ENCODE measurements at regions not wholly inside any gene's neighbourhood (a gene's known extent, or its start where the extent isn't known, plus 50 kb on each side); places are given as distances from the start of the nearest gene placed in this dataset.
A peak's percentile ranks its signal among the peaks of the same experiment; 100 is the strongest.

GRCh38 chr4:20445933-20446723, 194.4 kb downstream of the SLIT2 start:
- DNase-seq (ENCODE audit: low read depth, low spot score): no peak

- DNase-seq (ENCODE audit: low read depth, low spot score): no peak
Measured at GRCh38 chr4:20447103-20447502, 195.4 kb downstream of the SLIT2 start.

- no peak for DNase-seq (ENCODE audit: low read depth, low spot score)
Measured at GRCh38 chr4:20451986-20452385, 200.3 kb downstream of the SLIT2 start.

GRCh38 chr4:20454515-20454914, 202.8 kb downstream of the SLIT2 start:
- DNase-seq (ENCODE audit: low read depth, low spot score): no peak

- DNase-seq (ENCODE audit: low read depth, low spot score): no peak
Measured at GRCh38 chr4:20456407-20456806, 204.7 kb downstream of the SLIT2 start.

- no peak for DNase-seq (ENCODE audit: low read depth, low spot score)
Measured at GRCh38 chr4:20462426-20463175, 210.9 kb downstream of the SLIT2 start.

- no peak for DNase-seq (ENCODE audit: low read depth, low spot score)
Measured at GRCh38 chr4:20463176-20463430, 211.4 kb downstream of the SLIT2 start.

- DNase-seq (ENCODE audit: low read depth, low spot score): no peak
Measured at GRCh38 chr4:20464381-20464780, 212.7 kb downstream of the SLIT2 start.

- peak; percentile 10 for DNase-seq (ENCODE audit: low read depth, low spot score)
Measured at GRCh38 chr4:20474119-20474518, 222.4 kb downstream of the SLIT2 start.

- no peak for DNase-seq (ENCODE audit: low read depth, low spot score)
Measured at GRCh38 chr4:20478412-20478811, 221.8 kb upstream of the PACRGL start.

GRCh38 chr4:20480165-20480947, 219.9 kb upstream of the PACRGL start:
- DNase-seq (ENCODE audit: low read depth, low spot score): no peak

- DNase-seq (ENCODE audit: low read depth, low spot score): no peak
Measured at GRCh38 chr4:20483416-20483815, 216.8 kb upstream of the PACRGL start.

GRCh38 chr4:20486433-20486832, 213.8 kb upstream of the PACRGL start:
- DNase-seq (ENCODE audit: low read depth, low spot score): no peak

- no peak for DNase-seq (ENCODE audit: low read depth, low spot score)
Measured at GRCh38 chr4:20487446-20487845, 212.8 kb upstream of the PACRGL start.

- no peak for DNase-seq (ENCODE audit: low read depth, low spot score)
Measured at GRCh38 chr4:20487852-20488251, 212.4 kb upstream of the PACRGL start.

- no peak for DNase-seq (ENCODE audit: low read depth, low spot score)
Measured at GRCh38 chr4:20490734-20491133, 209.5 kb upstream of the PACRGL start.

GRCh38 chr4:20493761-20494353, 206.4 kb upstream of the PACRGL start:
- DNase-seq (ENCODE audit: low read depth, low spot score): no peak

- no peak for DNase-seq (ENCODE audit: low read depth, low spot score)
Measured at GRCh38 chr4:20496068-20496467, 204.2 kb upstream of the PACRGL start.

- no peak for DNase-seq (ENCODE audit: low read depth, low spot score)
Measured at GRCh38 chr4:20504146-20504545, 196.1 kb upstream of the PACRGL start.

- DNase-seq (ENCODE audit: low read depth, low spot score): no peak
Measured at GRCh38 chr4:20505927-20506326, 194.3 kb upstream of the PACRGL start.

- peak; percentile 12 for DNase-seq (ENCODE audit: low read depth, low spot score)
Measured at GRCh38 chr4:20506827-20507226, 193.4 kb upstream of the PACRGL start.

GRCh38 chr4:20509315-20509714, 190.9 kb upstream of the PACRGL start:
- DNase-seq (ENCODE audit: low read depth, low spot score): no peak

Measured in smooth muscle cell of the brain vasculature (primary cell).